T-helper 17 cell (primary cell): ENCODE measurements at regions not wholly inside any gene's neighbourhood (a gene's known extent, or its start where the extent isn't known, plus 50 kb on each side); places are given as distances from the start of the nearest gene placed in this dataset.

Experiments used
- ATAC-seq: fragments of 150-1000 bp; cut with Tn5 transposase; 2 replicates; pipeline ENCODE4 v1.10.0; 2021; ENCODE audit warnings: mild to moderate bottlenecking, moderate library complexity
- DNase-seq, 3 donors: peaks; one replicate each; pipeline versions ENCODE4 v3.0.0 to v3.0.0-alpha.2; 2020 to 2021
- H3K9me3 ChIP-seq: one replicate; pipeline ENCODE4 v1.7.0; 2013; ENCODE audit warnings: low read length, mild to moderate bottlenecking; ENCODE audit not compliant: control insufficient read depth, poor library complexity, severe bottlenecking
- H3K27ac Mint-ChIP-seq: one replicate; pipeline ENCODE4 v1.8.0; 2022; ENCODE audit warnings: mild to moderate bottlenecking, moderate library complexity, mixed read lengths
- H3K27me3 Mint-ChIP-seq: one replicate; pipeline ENCODE4 v1.8.0; 2022; ENCODE audit warnings: mixed read lengths
- H3K36me3 Mint-ChIP-seq: one replicate; pipeline ENCODE4 v1.8.0; 2022; ENCODE audit warnings: low read depth, mixed read lengths
- H3K4me1 Mint-ChIP-seq: one replicate; pipeline ENCODE4 v1.8.0; 2022; ENCODE audit warnings: mild to moderate bottlenecking, mixed read lengths
- H3K4me3 Mint-ChIP-seq: one replicate; pipeline ENCODE4 v1.8.0; 2022; ENCODE audit warnings: mild to moderate bottlenecking, moderate library complexity, mixed read lengths

DNA sequence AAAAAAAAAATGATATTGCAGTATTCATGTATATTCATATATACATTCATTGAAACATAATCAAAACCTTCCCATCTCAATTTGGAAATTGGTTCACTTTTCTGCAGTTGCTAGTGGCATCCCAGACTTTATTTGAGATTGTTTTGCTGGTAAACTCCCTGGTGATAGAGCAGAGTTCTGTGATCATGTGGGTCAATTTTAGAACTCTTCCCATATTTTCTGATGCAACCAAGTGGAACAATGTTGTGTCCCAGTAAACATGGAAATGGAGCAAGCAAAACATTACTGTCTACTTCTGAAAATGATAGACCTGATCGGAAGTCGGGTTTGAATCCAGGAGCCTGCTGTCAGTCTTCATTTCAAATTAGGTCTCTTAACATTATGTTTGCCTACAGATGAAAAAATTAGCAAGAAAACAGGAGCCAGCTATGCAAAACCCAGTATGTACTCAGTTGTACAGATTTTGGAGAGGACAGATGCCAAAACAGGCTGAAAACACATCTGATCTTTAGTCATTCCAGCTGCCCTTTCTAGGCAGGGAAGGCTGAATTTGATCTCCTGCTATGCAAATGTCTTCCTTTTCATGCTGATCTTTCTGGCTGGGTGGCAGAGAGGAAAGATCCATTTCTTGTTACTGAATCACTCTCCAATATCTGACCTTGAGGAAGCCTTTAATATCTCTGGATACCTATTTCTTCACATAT is 786.6 kb upstream of the SOX9 start:
- ATAC-seq (no peak), DNase-seq (no peak)
- H3K27ac Mint-ChIP-seq: no peak overlapping the region
- H3K9me3 ChIP-seq: no peaks in the 10 kb centered on the region
- H3K36me3 Mint-ChIP-seq: no peaks in the 10 kb centered on the region
- no peaks in the 10 kb centered on the region for H3K4me1 Mint-ChIP-seq
- H3K27me3 Mint-ChIP-seq: no peaks in the 10 kb centered on the region
- H3K4me3 Mint-ChIP-seq: no peak overlapping the region

DNA sequence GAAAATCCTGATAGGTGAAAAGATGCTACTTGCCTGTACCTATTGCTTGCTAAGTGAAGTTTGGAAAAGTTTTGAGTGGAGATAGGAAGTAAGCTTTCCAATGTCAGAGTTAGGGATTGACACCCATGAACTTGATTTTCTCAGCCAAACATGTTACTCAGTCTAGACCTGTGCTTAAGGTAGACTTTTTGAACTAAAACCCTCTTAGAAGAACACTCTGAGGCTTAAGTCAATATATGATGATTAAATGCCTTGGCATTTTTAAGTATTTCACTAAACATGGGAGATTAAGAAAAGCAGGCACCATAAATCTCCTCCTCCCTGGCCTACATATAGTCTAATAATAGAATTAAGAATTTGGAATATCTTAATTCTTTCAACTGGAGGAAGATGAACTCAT is 785.6 kb upstream of the SOX9 start:
- Mint-ChIP-seq H3K36me3 (no peaks in the 10 kb centered on the region), H3K27ac (no peak overlapping the region), H3K4me3 (no peak overlapping the region), H3K27me3 (no peaks in the 10 kb centered on the region), H3K4me1 (no peaks in the 10 kb centered on the region)
- DNase-seq: no peak
- no peaks in the 10 kb centered on the region for H3K9me3 ChIP-seq
- no peak for ATAC-seq

DNA sequence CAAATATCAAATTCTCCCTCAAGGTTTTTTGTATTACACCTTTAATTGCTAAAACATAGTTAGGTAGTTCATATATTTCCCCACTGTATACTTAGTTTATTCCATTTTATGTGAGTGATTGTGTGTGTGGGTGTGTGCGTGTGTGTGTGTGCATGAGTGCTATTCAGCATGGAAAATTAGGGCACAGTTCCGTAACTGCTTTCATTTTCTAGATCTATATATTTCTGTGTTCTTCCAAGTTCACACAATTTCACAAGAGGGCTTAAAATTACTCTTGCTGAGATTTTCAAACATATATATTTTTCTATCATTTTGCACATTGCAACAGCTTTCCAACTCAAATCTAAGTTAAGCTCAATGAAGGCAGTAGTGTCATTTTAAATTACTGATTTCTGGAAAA is 782.9 kb upstream of the SOX9 start:
- Mint-ChIP-seq H3K36me3 (no peaks in the 10 kb centered on the region), H3K4me1 (no peaks in the 10 kb centered on the region), H3K27ac (no peak overlapping the region), H3K4me3 (no peak overlapping the region), H3K27me3 (no peaks in the 10 kb centered on the region)
- H3K9me3 ChIP-seq: no peaks in the 10 kb centered on the region
- ATAC-seq (no peak), DNase-seq (no peak)

DNA sequence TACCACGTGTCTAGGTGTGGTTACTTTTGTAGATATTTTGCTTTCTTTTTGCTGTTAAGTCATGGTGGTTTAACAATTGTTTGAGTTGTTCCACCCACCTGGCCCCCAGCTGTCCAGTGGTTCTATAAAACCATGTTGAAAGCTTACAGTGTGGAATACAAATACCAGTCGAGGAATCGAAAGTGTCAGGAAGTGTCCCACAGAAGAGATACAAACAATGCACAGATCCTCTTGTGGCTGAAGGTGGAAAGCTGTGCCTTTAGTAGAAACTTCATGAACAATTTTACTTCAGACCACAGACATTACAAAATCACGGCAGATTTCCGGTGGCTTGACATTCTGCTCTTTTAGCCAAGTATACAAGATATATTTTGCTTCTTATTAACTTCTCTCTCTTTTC is 782.4 kb upstream of the SOX9 start:
- no peaks in the 10 kb centered on the region for H3K4me1 Mint-ChIP-seq
- no peaks in the 10 kb centered on the region for H3K36me3 Mint-ChIP-seq
- no peak overlapping the region for H3K4me3 Mint-ChIP-seq
- DNase-seq (no peak), ATAC-seq (no peak)
- H3K27me3 Mint-ChIP-seq: no peaks in the 10 kb centered on the region
- no peak overlapping the region for H3K27ac Mint-ChIP-seq
- no peaks in the 10 kb centered on the region for H3K9me3 ChIP-seq

DNA sequence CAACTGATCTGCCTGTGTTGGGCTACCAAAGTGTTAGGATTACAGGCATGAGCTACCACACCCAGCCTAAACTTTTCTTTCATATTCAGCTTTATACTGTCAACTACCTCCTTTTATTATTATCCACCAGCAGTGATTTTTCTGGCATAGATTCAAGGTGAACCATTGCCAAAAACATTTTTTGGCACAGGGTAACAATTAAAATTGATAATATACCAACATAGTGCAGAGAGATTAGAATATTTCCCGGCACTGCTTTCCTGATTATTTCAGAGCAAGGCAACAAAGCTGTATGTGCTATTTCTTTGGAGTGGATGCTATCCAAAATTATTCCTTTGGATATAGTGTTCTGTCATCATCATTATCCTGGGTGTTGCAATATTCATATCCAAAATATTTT is 781.6 kb upstream of the SOX9 start:
- no peaks in the 10 kb centered on the region for H3K4me1 Mint-ChIP-seq
- ATAC-seq (no peak), DNase-seq (no peak)
- H3K9me3 ChIP-seq: no peaks in the 10 kb centered on the region
- H3K27me3 Mint-ChIP-seq: no peaks in the 10 kb centered on the region
- no peak overlapping the region for H3K4me3 Mint-ChIP-seq
- no peaks in the 10 kb centered on the region for H3K36me3 Mint-ChIP-seq
- H3K27ac Mint-ChIP-seq: no peak overlapping the region

DNA sequence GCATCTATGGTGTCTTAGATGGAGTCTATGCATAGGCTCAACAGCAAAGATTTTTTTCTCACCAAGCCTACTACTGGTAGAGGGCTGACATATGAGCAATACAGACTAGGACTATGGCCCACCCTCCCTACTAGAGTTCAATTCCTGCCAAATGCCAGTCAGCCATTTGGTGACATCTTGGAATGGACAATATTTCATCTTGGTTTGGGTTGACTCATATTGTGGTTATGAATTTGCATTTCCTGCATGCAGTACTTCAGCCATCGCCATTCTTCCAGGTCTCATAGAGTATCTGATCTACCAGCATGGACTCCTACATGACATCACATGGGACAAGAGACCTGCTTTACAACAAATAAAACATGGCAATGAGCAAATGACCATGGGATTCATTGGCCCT is 778.1 kb upstream of the SOX9 start:
- H3K9me3 ChIP-seq: no peaks in the 10 kb centered on the region
- H3K36me3 Mint-ChIP-seq: no peaks in the 10 kb centered on the region
- no peaks in the 10 kb centered on the region for H3K4me1 Mint-ChIP-seq
- ATAC-seq (no peak), DNase-seq (no peak)
- H3K27ac Mint-ChIP-seq: no peak overlapping the region
- no peak overlapping the region for H3K4me3 Mint-ChIP-seq
- H3K27me3 Mint-ChIP-seq: no peaks in the 10 kb centered on the region

DNA sequence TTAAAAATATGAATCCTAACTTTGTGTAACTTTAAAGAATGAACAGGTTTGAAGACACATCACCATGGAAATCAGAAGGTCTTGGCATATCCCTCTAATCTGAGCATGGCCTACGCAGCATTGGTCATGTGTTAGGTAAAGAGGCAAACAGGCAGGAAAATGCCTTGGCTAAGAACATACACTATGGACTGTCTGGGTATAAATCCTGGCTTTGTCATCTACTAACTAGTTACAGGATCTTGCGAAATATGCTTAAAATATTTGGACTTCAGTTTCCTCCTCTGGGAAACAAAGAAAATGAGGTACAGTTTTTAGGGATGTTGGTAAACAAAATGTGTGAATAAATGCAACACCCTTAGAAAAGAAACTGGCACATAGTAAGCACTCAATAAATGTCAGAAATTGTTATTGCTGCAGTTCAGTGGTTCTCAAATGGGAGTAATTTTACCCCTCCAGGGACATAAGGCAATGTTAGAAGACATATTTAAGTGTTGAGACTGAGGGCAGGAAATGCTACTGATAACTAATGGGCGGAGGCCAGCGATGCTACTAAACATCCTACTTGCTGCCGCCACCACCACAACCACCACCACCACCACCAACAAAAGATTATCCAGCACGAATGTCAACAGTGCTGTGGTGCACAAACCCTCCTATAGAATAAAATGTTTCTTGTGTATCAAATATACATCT is 770.8 kb upstream of the SOX9 start:
- no peaks in the 10 kb centered on the region for H3K27me3 Mint-ChIP-seq
- H3K4me3 Mint-ChIP-seq: no peak overlapping the region
- ATAC-seq: no peak
- H3K36me3 Mint-ChIP-seq: no peaks in the 10 kb centered on the region
- H3K27ac Mint-ChIP-seq: no peak overlapping the region
- DNase-seq: no peak
- H3K9me3 ChIP-seq: no peaks in the 10 kb centered on the region
- H3K4me1 Mint-ChIP-seq: no peaks in the 10 kb centered on the region

DNA sequence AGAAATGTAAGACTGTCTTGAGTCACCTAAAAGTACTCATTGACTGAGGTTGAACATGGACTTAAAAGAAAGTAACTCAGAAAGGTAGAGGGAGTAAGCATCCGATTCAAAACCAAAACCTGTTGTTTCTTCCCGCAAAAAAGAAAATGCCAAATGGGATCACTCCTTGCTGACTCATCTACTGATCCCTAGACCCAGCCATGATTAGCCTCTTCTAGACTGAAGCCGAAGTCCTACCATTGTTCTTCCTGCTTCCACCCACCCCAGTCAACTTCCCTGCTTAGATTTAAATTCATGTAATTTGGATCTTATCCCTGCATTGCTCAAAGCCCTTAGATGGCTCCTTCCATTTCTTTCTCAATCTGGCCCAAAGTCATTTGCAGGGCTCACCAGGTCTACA is 760.5 kb upstream of the SOX9 start:
- no peak for DNase-seq
- H3K4me1 Mint-ChIP-seq: no peaks in the 10 kb centered on the region
- no peak overlapping the region for H3K4me3 Mint-ChIP-seq
- no peaks in the 10 kb centered on the region for H3K27me3 Mint-ChIP-seq
- peaks cover 2% of the 10 kb centered on the region for H3K9me3 ChIP-seq
- H3K36me3 Mint-ChIP-seq: no peaks in the 10 kb centered on the region
- H3K27ac Mint-ChIP-seq: no peak overlapping the region
- no peak for ATAC-seq

DNA sequence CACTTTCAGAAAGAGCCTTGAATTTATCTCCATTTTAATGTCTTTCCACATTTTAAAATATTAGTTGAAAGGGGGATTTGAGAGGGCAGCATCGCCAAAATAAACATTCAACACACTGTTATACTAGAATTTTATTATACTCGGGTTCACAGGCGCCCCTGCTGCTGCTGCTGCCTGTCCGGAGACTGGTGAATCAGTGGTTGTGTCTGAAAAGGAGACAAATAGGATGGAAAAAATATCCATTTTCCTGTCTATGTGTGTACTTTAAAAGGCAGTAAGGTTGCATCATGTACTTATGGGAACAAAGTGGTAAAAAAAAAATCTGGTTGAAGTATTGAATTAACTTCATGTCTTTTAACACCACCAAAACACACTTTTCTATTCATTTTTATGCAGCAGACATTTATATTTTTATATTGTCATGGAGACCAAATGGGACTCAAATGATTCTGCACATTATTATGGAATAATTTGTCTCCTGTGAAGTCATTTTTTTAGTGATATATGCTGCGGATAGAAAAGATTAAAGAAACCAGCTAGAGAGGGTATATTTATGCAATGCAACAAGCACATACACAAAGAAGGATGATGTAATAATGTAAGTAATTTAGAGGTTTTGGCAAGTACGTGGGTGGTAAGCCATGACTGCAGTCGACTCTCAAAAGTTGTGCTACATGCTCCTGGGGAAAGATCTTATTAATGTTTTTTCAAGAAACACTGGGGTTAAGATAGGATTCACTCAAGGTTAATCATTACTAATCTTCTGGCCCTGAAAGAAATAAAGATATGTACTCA is 759.0 kb upstream of the SOX9 start:
- peaks cover 2% of the 10 kb centered on the region for H3K9me3 ChIP-seq
- Mint-ChIP-seq H3K4me1 (no peaks in the 10 kb centered on the region), H3K4me3 (no peak overlapping the region), H3K27me3 (no peaks in the 10 kb centered on the region), H3K36me3 (no peaks in the 10 kb centered on the region), H3K27ac (no peak overlapping the region)
- DNase-seq: no peak
- ATAC-seq: no peak

DNA sequence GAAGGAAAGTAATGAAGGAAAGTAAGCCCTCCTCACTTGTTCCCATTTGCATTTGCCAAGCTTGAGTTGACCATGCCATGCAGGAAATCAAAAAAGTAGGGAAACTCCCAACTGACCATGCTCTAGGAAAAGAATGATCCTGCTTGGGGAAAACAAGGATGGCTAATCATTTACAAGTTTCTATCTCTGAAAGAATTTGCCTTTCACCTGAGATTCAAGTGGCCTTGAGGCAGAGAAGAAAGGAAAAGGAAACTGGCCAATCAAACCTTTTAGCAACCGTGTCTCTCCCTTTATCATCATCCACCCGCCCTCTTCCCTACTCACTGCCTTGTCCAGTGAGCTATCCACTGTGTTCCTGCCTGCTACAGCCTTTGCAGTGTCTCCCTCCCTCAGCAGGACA is 757.2 kb upstream of the SOX9 start:
- no peak overlapping the region for H3K27ac Mint-ChIP-seq

DNA sequence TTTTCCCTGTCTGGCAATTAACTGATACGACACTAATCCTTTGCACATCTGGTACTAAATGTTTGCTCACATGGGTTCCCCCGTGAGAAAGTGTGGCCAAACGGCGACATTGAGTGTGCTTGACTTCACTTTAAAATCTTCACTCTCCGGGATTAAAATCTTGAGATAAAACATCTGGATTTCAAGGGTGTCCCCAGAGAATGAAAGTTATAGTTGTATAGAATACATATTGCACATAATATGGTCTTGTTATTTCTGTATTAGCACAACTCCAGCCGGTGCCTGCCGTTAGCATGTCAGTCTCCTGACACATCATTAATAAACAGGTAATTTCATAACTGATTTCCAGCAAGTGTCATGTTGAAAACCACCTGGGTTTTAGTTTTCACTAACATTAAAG is 749.0 kb upstream of the SOX9 start:
- no peak overlapping the region for H3K27ac Mint-ChIP-seq
- DNase-seq (no peak), ATAC-seq (no peak)
- no peaks in the 10 kb centered on the region for H3K27me3 Mint-ChIP-seq
- no peaks in the 10 kb centered on the region for H3K4me1 Mint-ChIP-seq
- no peak overlapping the region for H3K4me3 Mint-ChIP-seq
- H3K36me3 Mint-ChIP-seq: no peaks in the 10 kb centered on the region
- no peaks in the 10 kb centered on the region for H3K9me3 ChIP-seq

More for the DNA sequence above, 757.2 kb upstream of the SOX9 start:
- DNase-seq (no peak), ATAC-seq (no peak)
- no peak overlapping the region for H3K4me3 Mint-ChIP-seq
- no peaks in the 10 kb centered on the region for H3K27me3 Mint-ChIP-seq
- no peaks in the 10 kb centered on the region for H3K9me3 ChIP-seq
- H3K4me1 Mint-ChIP-seq: no peaks in the 10 kb centered on the region
- H3K36me3 Mint-ChIP-seq: no peaks in the 10 kb centered on the region

DNA sequence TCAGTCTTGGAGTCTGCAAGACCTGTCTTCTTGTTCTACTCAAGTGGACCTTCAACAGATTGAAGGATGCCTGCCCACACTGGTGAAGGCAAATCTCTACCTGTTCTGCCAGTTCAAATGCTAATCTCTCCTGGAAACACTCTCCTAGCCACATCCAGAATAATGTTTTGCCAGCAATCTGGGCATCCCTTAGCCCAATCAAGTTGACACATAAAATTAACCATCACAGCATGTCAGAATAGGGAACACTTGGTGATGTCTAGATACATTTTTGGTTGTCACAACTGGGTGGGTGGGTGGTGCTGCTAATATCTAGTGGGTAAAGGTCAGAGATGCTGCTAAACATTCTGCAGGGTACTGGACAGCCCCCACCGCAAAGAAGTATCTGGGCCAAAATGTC is 744.9 kb upstream of the SOX9 start:
- no peaks in the 10 kb centered on the region for H3K9me3 ChIP-seq
- no peak for ATAC-seq
- no peak overlapping the region for H3K4me3 Mint-ChIP-seq
- H3K27me3 Mint-ChIP-seq: no peaks in the 10 kb centered on the region
- H3K4me1 Mint-ChIP-seq: no peaks in the 10 kb centered on the region
- no peak for DNase-seq
- no peaks in the 10 kb centered on the region for H3K36me3 Mint-ChIP-seq
- no peak overlapping the region for H3K27ac Mint-ChIP-seq

DNA sequence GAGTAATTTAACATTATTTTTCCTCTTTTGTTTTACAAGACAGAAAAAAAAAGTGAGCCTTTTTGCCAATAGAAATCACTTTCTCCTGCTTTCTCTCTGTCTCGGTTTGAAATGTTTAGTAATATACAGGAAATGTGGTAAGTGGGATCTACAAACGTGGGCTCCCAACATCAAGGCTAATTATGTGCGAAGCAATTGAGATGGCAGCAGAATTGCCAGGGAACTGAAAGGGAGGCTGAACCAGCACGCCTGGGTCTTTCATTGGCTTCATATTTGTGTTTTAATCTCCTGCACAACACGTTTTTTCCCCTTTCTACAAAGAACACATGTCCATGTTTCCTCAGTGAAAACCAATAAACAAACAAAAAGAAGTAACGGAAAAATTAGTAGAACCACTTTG is 743.9 kb upstream of the SOX9 start:
- no peak overlapping the region for H3K4me3 Mint-ChIP-seq
- H3K36me3 Mint-ChIP-seq: no peaks in the 10 kb centered on the region
- no peaks in the 10 kb centered on the region for H3K9me3 ChIP-seq
- ATAC-seq (no peak), DNase-seq (no peak)
- H3K27ac Mint-ChIP-seq: no peak overlapping the region
- no peaks in the 10 kb centered on the region for H3K27me3 Mint-ChIP-seq
- H3K4me1 Mint-ChIP-seq: no peaks in the 10 kb centered on the region
